NCI-H128 (cell line): ENCODE measurements at regions not wholly inside any gene's neighbourhood (a gene's known extent, or its start where the extent isn't known, plus 50 kb on each side); places are given as distances from the start of the nearest gene placed in this dataset.

Experiments used
- DNase-seq: peaks from one replicate; lab custom pipeline; 2025; ENCODE audit not compliant: unreplicated experiment; lab: John Stamatoyannopoulos, UW

DNA sequence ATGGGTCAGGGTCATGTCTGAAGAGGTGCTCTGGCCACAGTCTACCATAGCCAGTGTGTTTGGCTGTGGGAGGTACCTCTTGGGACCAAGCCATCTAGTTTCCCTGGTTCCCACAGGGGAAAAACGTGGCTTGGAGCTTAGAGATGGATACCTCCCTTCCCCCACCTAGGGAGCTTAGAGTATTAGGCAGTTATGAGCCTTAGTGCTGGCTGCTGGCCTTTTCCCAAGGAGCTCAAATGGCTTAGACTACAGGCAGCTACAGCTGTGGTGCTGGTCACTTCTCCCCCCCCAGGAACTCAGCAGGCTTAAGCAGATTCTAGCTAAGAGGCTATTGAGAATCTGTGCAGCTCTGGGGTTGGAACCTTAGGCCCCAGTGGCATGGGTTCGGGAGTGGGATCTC lies 591.2 kb downstream of the NSUN3 start:
- DNase-seq: no peak

DNA sequence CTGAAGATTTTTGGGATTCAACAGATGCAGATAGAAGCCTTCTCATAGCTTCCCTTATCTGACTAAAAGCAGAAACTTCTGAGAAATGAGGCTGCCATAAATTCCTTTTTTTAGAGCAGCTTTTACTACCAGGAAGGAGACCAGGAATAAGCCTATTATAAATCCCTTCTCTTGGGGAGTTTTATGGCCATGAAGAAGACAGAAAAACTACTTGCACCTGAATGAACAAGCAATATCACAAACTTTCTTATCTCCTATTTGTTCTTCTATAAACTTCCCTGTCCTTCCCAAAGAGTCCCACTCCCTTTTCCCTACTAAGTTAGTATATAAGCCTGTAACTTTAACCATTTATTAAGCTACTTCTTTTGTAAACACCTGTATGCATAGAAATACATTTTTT lies 603.1 kb downstream of the NSUN3 start:
- DNase-seq: no peak

DNA sequence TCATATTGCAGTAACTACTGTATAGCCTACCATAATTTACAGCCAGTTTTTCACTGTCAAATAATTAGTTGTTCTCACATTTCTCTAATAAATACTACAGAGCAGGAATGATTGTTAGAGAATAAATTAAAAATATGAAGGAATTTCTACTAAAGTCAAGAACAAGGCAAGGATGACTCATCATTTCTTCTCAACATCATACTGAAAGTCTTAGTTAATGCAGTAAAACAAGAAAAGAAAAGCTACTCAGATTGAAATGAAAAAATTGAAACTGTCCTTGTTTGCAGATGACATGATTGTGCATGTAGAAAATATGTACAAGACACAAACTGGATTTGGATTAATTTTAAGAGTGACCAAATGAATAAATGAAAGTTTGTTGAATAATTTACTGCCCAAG lies 608.2 kb downstream of the NSUN3 start:
- DNase-seq: no peak

DNA sequence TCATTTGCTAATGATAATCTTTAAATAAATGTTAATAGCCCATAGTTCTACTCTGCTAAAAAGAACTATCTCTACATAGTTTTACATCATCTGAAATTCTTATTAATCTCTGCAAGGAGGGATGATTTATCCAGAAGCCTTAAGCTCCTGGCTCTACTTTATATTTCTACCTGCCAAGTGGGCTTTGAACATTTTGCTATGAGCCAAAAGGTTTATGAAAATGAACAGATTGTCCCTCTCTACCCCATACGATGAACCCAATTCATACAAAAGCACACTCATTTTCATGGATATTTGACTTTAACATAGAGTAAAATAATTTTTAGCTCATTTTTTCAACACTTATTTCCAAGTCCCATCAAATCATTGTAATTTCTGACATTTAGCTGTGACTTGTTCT lies 611.0 kb downstream of the NSUN3 start:
- no peak for DNase-seq

DNA sequence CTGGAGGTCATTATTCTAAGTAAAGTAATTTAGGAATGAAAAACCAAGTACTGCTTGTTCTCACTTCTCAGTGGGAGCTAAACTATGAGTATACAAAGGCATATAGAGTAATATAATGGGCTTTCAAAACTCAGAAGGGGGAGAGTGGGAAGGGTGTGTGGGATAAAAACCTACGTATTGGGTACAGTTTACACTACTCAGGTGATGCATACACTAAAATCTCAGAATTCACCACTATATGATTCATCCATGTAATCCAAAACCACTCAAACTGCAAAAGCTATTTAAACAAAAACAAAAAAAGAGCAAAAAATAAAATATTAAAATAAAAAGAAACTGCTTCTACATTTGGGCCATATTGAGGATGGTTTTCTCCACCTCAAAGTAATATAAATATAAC lies 623.3 kb downstream of the NSUN3 start:
- DNase-seq: no peak

GRCh38 chr3:94693997-94694640 lies 631.3 kb downstream of the NSUN3 start:
- DNase-seq: no peak

DNA sequence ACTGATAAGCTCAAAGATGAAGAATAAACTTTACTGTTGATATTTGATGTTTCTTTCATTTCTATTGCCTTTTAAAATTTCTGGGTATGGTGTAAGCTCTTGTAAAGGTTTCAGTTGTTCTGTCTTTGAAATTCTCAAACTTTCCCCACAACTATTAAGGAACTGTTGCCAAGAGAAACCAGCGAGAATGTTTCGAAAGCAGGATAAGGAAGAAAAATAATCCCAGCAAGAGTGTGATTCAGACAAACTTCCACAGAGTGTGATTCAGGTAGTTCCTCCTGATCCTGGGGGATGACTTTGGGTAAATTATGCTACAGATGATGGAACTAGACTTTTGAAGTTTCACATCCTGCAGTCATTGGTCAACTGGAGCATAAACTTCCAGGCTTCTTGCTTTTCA lies 632.0 kb downstream of the NSUN3 start:
- DNase-seq: no peak

DNA sequence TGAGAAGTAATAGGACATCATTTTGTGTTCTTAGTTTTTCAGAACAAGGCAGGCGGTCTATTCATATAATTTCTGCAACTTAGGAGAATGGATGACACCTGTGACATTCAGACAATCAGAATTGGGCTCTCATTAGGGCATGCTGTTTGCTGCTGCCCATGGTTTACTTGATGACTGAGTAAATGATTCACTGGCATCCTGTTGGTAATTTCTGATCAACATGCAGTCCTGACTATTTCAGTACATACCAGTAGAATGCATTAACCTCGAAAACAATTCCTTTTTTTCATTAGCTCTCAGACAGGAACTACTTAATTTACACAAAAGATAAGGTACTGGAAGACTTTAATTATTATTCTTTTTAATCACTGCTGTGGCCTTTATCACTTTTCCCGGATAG lies 641.6 kb downstream of the NSUN3 start:
- DNase-seq: no peak

DNA sequence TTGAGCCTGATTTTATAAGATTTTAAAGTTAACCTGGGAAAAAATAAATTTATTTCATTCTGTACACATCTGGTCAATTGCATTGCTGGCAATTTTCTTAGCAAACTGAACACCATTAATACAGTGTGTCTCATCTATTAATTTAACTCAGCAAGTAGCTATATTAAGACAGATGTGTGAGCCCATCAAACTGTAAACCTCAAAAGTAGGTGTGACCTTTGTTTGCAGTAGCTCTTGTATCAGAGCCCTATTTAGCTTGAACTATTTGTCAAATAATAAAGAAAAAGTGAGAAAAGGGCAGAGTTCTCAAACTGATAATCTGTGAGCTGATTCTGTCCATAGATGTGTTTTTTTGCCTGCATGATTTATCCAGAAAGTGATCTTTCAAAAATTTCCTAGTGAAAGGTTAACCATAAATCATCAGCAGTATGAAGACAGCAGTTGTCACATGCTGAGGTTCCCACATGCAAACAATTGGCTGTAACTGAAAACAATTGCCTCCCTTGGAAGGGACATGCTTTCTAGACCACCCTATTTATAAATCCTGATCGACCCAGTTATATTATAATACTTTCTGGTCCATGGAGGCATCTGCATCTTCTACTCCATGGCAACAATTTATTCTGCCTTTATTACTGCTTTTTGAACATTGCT lies 646.5 kb downstream of the NSUN3 start:
- no peak for DNase-seq

DNA sequence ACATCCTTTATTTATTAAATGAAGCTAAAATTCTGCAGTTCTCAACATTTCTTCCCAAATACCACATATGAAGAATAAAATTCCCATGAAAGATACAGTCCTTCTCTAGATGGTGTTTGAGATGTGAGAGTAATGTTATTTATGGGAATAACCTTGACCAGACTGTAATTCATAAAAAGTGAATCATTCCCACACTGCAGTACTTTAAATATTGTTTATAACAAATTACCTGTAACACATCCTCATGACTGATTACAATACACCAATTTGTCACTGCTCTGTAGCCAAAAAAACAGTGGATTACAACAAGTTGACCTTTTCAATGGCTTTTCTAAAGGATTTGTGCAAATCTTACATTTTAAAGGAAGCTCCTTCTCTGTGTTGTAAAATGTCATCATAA lies 651.3 kb downstream of the NSUN3 start:
- DNase-seq: no peak

DNA sequence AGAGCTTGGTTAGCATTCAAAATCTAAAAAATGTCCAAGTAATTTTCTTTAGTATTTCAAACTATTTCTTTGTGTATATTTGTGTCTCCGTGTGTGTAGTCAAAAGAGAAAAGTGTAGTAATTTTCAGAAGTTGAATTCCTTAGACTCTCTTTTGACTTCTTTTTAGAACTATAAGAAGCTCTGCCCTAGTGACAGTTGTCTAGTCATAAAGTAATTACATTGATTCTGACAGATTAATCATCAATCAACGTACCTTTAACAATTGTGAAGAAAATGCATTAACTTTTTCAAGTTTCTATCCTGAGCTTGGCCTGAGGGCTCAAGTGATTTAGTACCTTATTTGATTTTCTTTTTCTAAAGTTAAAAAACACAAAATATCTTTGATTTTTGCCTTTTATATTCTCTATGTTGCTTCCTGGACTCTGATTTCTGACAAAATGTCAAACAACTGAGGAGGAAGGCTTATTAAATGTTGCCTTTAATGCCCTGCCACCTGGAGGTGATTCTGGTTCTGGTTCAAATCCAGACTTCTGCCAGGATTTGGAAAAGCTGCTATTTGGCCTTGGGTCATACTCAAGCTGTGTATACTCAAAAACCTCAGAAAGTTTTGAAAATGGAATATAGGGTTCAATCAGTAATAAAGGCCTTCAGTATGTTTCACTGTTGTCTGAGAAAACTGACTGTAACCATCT lies 653.6 kb downstream of the NSUN3 start:
- no peak for DNase-seq

DNA sequence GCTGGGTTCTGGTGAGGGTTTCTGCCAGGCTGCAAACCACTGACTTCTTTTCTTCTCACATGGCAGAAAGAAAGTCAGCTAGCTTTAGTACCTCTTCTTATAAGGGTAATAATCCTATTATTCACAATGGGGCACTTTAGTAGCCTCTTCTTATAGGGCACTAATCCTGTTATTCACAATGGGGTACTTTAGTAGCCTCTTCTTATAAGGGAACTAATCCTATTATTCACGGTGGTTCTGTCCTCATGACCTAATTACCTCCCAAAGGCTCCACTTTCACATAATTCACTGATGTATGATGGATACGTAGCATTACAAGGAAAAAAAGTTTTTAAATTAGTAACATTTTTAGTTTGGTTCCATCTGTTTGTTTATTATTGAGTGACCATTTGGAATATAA lies 671.3 kb downstream of the NSUN3 start:
- DNase-seq: no peak

DNA sequence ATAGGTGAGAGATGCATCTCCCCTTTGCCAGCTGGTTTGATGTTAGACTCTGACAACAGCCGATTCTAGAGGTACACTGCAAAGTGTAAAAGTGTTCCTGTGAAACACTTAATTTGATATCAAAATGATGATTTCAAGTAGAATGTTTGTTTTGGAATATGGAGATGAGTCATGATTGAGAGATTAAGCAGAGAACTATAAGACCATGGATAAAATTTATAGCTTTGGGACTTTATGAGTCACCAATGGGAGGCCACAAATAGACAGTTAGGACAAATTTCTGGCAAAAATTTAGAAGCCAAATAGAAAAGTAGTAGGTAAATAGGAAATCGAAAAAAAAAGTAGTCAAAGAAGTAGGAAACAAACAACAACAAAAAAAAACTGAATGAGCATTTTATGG lies 672.5 kb downstream of the NSUN3 start:
- DNase-seq: no peak

DNA sequence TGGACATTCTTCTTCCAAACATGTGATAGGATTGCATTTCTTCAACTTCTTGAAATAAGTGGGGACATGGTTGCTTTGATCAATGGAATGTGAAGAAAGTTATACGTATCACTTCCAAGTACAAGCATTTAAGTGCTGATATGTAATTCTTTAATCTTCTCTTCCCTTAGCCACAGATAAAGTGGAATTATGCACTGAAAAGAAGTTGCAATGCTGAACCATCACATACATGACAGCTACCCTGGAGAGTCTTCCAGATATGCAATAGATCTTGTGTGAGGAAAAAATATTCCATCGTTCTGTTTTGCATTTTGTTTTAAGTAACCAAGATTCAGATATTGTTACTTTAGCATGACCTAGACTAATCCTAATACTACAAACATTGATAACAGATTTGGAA lies 674.3 kb downstream of the NSUN3 start:
- DNase-seq: no peak

DNA sequence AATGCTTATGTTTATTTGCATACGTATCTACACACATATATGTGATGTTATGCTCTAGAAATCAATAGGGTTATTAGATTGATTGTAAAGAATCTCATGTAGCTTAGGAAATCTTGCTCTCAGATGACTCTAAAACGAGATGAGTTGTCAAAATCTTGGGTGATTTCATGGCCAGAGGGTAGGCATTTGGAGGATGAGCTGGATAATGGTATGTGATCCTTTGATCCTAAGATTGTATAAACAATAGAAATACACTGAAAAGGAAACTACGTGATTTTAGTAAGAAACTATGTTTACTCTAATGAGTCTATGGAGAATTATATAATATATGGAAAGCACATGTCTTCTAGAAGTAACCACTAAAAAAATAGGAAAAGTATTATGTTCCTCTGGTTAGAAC lies 676.6 kb downstream of the NSUN3 start:
- DNase-seq: no peak

DNA sequence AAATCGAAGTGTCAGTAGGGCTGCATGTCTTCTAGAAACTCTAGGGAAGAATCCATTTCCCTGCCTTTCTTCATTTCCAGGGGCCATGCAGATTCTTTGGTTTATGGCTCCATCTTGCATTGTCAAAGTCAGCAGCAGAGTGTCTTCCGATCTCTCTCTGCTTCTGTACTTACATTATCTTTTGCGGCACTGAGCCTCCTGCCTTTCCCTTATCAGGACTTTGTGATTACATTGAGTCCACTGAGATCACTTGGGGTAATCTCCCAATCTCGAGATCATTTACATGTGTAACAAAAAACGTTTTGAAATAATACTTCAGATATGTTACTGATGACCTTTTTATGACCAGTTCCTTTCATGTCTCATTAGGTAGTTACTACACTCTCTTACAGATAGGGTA lies 695.9 kb downstream of the NSUN3 start:
- no peak for DNase-seq

DNA sequence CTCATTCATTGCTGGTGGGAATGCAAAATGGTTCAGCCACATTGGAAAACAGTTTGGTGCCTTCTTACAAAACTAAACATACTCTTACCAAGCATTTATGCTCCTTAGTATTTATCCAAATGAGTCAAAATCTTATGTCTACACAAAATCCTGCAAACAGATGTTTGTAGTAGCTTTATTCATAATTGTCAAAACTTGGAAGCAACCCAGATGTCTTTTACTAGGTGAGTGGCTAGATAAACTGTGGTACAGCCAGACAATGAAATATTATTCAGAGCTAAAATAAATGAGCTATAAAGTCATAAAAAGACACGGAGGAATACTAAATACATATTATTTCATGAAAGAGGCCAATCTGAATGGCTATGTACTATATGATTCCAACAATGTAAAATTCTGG lies 709.5 kb downstream of the NSUN3 start:
- no peak for DNase-seq

DNA sequence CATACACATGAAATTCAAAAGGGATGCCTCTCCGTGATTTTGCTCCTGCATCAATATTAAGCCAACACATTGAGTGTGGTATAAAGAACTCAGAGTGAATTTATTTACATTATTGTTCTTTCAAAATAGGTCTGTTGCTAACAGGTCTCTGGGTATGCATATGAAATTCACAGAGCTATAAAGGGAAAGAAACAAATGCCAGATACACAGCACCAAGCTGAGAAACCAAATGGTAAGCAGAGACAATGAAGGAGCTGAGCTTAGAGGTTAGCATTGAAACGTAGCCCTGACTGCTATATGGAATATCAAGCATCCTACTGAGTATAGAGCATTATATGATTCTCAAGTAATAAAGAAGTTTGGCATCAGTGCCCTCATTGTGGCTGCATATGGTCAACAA lies 712.9 kb downstream of the NSUN3 start:
- DNase-seq: no peak

- no peak for DNase-seq
Observed at GRCh38 chr3:94776401-94776915, 713.6 kb downstream of the NSUN3 start.

DNA sequence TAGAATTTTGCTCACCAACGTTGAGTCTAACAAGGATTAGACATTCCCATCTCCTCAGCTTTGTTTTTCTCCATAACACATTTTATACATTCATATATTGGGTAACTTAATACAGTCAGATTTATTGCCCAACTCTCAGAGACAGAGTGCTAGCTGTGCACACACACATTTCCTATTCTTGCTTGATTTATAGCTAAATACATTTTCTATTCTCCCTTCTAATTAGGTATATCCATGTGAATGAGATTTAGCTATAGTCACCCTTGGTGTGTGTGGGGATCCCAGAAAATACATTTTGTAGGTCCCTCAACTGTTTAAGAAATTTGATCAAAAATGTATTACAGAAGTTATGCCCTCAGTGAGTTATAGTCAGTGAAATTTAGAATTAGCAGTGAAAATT lies 715.4 kb downstream of the NSUN3 start:
- no peak for DNase-seq

DNA sequence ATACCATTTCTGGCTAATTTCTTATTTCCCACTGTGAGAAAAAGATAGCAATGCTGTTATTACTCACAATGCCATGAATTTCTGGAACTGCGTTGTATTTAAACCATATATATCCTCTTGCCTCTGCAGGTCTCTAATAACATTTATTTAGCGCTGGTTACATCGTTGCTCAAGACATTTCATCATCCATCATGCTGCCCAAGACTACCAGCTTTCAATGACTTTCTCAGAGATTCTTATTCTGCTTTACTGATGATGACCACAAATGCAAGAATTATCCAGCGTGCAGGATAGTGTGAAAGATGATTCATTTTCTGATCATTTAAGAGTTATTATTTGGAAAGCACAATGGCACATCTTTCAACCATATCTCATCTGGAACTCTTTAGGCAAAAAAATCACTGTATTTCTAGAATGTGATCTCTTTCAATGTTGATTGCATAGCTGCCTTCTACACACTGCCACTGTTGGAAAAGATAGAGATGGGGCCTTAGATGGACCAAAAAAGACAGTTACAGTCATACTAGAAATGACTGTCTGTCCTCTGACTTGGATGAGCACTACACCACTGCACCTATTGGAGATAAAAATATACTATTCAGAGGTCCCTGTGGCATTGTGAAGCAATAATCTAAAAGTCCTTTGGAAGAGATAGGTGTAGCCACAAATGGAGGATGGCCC lies 716.1 kb downstream of the NSUN3 start:
- no peak for DNase-seq

DNA sequence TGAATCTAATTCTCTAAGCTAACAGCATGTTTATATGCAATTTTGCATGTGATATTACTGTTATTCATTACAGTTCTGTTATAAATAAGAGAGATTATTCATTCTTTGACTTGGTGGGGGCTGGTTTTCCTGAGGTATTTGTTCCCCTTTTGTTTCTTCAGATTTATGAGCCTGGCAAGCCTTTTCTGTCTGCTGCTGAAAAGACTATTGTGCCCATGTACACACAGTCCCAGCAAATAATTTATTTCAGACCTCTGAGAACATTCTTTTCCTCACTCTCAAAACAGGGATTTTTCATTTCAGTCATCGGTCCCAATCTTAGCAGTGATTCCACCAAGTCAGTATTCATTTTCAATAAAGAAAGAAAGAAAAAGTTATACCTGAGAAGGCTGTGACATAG lies 716.8 kb downstream of the NSUN3 start:
- no peak for DNase-seq
